Endothelial cell (in vitro differentiated cells): ENCODE measurements at regions not wholly inside any gene's neighbourhood (a gene's known extent, or its start where the extent isn't known, plus 50 kb on each side); places are given as distances from the start of the nearest gene placed in this dataset.
"Not testable (repeated sequence)": the region's sequence is repeated elsewhere in the genome, so short reads cannot be mapped to it uniquely, and the experiment has no call there.

Experiments used
- DNase-seq: peaks from one replicate; pipeline ENCODE4 v3.0.0; 2021; ENCODE audit warnings: low spot score
- H3K27ac Mint-ChIP-seq: one replicate; pipeline ENCODE4 v1.8.0; 2021; ENCODE audit warnings: mixed read lengths, inconsistent platforms; ENCODE audit not compliant: unreplicated experiment
- H3K27me3 Mint-ChIP-seq: one replicate; pipeline ENCODE4 v1.8.0; 2021; ENCODE audit warnings: mild to moderate bottlenecking, moderate library complexity, mixed read lengths, inconsistent platforms; ENCODE audit not compliant: unreplicated experiment
- H3K36me3 Mint-ChIP-seq: one replicate; pipeline ENCODE4 v1.8.0; 2021; ENCODE audit warnings: mild to moderate bottlenecking, low read depth, mixed read lengths, inconsistent platforms; ENCODE audit not compliant: unreplicated experiment
- H3K4me1 Mint-ChIP-seq: one replicate; pipeline ENCODE4 v1.8.0; 2021; ENCODE audit warnings: mild to moderate bottlenecking, mixed read lengths, inconsistent platforms; ENCODE audit not compliant: unreplicated experiment
- H3K4me3 Mint-ChIP-seq: one replicate; pipeline ENCODE4 v1.8.0; 2021; ENCODE audit warnings: mild to moderate bottlenecking, mixed read lengths, inconsistent platforms; ENCODE audit not compliant: unreplicated experiment
- H3K9me3 Mint-ChIP-seq: one replicate; pipeline ENCODE4 v1.8.0; 2021; ENCODE audit warnings: mixed read lengths, inconsistent platforms; ENCODE audit not compliant: unreplicated experiment
- TF ChIP-seq, protein P1 (sequence below): fragments of 200-600 bp; sonication (generic); IDR thresholded peaks from one replicate; pipeline ENCODE4 v1.5.0; 2021; ENCODE audit warnings: antibody characterized with exemption; ENCODE audit not compliant: unreplicated experiment

DNA sequence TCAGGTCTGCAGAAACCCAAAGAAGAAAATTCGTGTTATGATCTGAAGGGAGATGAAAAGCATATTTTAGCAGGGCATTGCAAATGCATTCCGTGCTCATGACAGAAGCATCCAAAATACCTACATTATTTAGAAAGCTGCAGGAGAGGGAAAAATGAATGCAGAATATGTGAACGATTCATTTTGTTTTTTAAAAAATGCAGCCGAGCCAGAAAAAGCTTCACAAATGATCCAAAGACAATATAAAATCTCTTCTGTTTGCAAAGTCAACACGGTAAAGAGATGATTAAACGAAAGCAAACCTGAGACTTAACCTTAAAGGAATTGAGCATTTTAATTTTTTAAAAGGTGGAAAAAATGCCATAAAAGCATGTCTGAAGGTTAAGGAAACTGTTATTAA lies 136.1 kb upstream of the SULF2 start:
- H3K4me1 Mint-ChIP-seq: peaks cover 3% of the 10 kb centered on the region
- DNase-seq: no peak
- H3K4me3 Mint-ChIP-seq: no peak overlapping the region
- TF ChIP-seq, protein P1, sequence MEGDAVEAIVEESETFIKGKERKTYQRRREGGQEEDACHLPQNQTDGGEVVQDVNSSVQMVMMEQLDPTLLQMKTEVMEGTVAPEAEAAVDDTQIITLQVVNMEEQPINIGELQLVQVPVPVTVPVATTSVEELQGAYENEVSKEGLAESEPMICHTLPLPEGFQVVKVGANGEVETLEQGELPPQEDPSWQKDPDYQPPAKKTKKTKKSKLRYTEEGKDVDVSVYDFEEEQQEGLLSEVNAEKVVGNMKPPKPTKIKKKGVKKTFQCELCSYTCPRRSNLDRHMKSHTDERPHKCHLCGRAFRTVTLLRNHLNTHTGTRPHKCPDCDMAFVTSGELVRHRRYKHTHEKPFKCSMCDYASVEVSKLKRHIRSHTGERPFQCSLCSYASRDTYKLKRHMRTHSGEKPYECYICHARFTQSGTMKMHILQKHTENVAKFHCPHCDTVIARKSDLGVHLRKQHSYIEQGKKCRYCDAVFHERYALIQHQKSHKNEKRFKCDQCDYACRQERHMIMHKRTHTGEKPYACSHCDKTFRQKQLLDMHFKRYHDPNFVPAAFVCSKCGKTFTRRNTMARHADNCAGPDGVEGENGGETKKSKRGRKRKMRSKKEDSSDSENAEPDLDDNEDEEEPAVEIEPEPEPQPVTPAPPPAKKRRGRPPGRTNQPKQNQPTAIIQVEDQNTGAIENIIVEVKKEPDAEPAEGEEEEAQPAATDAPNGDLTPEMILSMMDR: no peak
- no peaks in the 10 kb centered on the region for H3K27me3 Mint-ChIP-seq
- H3K27ac Mint-ChIP-seq: no peak overlapping the region
- peaks cover 12% of the 10 kb centered on the region for H3K36me3 Mint-ChIP-seq
- peaks cover 17% of the 10 kb centered on the region for H3K9me3 Mint-ChIP-seq

DNA sequence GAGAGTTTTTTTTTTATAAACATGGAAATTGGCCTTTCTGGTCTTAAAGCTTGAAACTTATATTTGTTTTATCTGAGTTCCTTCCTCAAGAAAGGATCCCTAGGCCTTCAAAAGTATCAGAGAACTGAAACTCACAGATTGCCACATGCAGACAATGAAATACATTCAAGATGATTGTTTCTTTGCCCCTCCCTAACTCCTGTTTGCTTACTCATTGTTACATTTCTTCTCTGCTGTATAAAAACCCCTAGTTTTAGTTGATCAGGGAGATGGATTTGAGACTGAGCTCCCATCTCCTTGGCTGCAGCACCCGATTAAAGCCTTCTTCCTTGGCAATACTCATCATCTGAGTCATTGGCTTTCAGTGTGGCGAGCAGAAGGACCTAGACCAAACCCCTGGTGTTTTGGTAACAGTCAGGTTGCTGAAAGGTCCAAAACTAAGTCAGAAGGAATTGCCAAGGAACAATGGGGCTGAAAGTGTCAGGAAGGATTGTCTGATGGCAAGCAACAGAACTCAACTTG lies 132.3 kb upstream of the SULF2 start:
- Mint-ChIP-seq H3K4me1 (peaks cover 3% of the 10 kb centered on the region), H3K36me3 (peaks cover 12% of the 10 kb centered on the region), H3K9me3 (peaks cover 17% of the 10 kb centered on the region), H3K27me3 (peaks cover 2% of the 10 kb centered on the region), H3K4me3 (no peak overlapping the region), H3K27ac (no peak overlapping the region)
- no peak for DNase-seq
- TF ChIP-seq, protein P1: no peak

- H3K4me1 Mint-ChIP-seq: no peaks in the 10 kb centered on the region
- no peak for DNase-seq
- H3K27ac Mint-ChIP-seq: no peak overlapping the region
- H3K9me3 Mint-ChIP-seq: peaks cover 17% of the 10 kb centered on the region
- TF ChIP-seq, protein P1: no peak
- H3K27me3 Mint-ChIP-seq: peaks cover 7% of the 10 kb centered on the region
- peaks cover 12% of the 10 kb centered on the region for H3K36me3 Mint-ChIP-seq
- H3K4me3 Mint-ChIP-seq: no peak overlapping the region
Measured at GRCh38 chr20:47915495-47915894, 130.2 kb upstream of the SULF2 start.

- Mint-ChIP-seq H3K4me3 (peak overlapping the region; percentile 2), H3K27me3 (peaks cover 7% of the 10 kb centered on the region), H3K4me1 (no peaks in the 10 kb centered on the region), H3K36me3 (peaks cover 12% of the 10 kb centered on the region), H3K9me3 (peaks cover 17% of the 10 kb centered on the region), H3K27ac (no peak overlapping the region)
- no peak for DNase-seq
- TF ChIP-seq, protein P1: no peak
Measured at GRCh38 chr20:47914792-47915191, 129.5 kb upstream of the SULF2 start.

GRCh38 chr20:47912786-47913501 lies 127.7 kb upstream of the SULF2 start:
- H3K9me3 Mint-ChIP-seq, H3K27ac Mint-ChIP-seq, H3K4me3 Mint-ChIP-seq, DNase-seq, H3K4me1 Mint-ChIP-seq, H3K36me3 Mint-ChIP-seq, H3K27me3 Mint-ChIP-seq: not testable (repeated sequence)

- H3K4me1 Mint-ChIP-seq, H3K27ac Mint-ChIP-seq, H3K9me3 Mint-ChIP-seq, H3K4me3 Mint-ChIP-seq, H3K36me3 Mint-ChIP-seq, DNase-seq: not testable (repeated sequence)
- peaks cover 12% of the 10 kb centered on the region for H3K27me3 Mint-ChIP-seq
Measured at GRCh38 chr20:47912165-47912564, 126.9 kb upstream of the SULF2 start.

- not testable (repeated sequence) for H3K9me3 Mint-ChIP-seq, DNase-seq, H3K4me3 Mint-ChIP-seq, H3K4me1 Mint-ChIP-seq, H3K27me3 Mint-ChIP-seq, H3K27ac Mint-ChIP-seq, H3K36me3 Mint-ChIP-seq
Measured at GRCh38 chr20:47909696-47910369, 124.6 kb upstream of the SULF2 start.

DNA sequence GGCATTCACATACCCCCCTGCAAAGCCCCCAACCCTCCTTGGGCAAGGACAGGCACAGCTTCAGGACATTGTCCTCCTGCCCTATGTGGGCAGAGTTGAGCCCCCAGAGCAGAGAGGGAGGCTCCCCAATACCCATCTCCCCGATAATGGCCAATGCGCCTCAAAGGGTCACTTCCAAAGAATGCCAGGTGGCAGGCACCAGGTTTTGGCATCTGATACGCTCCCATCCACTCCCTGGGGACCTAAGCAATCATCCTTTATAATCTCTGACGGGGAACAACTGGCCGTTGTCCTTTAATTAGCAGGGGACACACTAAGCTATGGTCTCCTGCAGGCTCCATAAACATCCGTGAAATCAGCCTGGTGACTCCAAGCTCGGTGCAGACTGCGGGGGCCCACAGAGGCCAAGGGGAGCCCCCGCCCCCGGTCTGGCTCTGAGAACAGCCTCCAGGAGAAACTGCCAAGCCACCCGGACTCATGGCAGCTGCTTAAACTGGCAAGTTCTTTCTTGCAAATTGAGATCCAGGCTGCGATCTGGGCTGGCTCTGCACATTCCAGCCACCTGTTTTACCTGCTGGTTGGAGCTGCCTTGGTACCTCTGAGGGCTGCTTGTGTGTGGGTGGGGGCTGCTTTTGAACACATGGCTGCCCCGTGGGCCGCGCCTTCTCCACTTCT lies 123.2 kb upstream of the SULF2 start:
- not testable (repeated sequence) for DNase-seq, H3K4me1 Mint-ChIP-seq, H3K9me3 Mint-ChIP-seq, H3K36me3 Mint-ChIP-seq, H3K4me3 Mint-ChIP-seq, H3K27ac Mint-ChIP-seq, H3K27me3 Mint-ChIP-seq
